EH (cell line): ENCODE measurements at regions not wholly inside any gene's neighbourhood (a gene's known extent, or its start where the extent isn't known, plus 50 kb on each side); places are given as distances from the start of the nearest gene placed in this dataset.

Source experiments
- DNase-seq: peaks from one replicate; pipeline ENCODE4 v3.0.0-alpha.2; 2015; ENCODE audit warnings: low read depth

GRCh38 chr17:73983621-73984400 is 219.7 kb upstream of the RPL38 start:
- no peak for DNase-seq

GRCh38 chr17:73984941-73985340 is 218.5 kb upstream of the RPL38 start:
- no peak for DNase-seq

GRCh38 chr17:73985466-73986015 is 217.9 kb upstream of the RPL38 start:
- no peak for DNase-seq

- DNase-seq, result no peak
Observed at GRCh38 chr17:73986641-73987177, 216.8 kb upstream of the RPL38 start.

- no peak for DNase-seq
Observed at GRCh38 chr17:73987395-73987794, 216.1 kb upstream of the RPL38 start.

- DNase-seq, result no peak
Observed at GRCh38 chr17:73987845-73988509, 215.5 kb upstream of the RPL38 start.

- DNase-seq, result no peak
Observed at GRCh38 chr17:73989671-73990070, 213.8 kb upstream of the RPL38 start.

- no peak for DNase-seq
Observed at GRCh38 chr17:73990290-73990689, 213.2 kb upstream of the RPL38 start.

GRCh38 chr17:73991260-73991659 is 212.2 kb upstream of the RPL38 start:
- DNase-seq, result no peak

GRCh38 chr17:73994946-73995345 is 208.5 kb upstream of the RPL38 start:
- no peak for DNase-seq

GRCh38 chr17:73997059-73997458 is 206.4 kb upstream of the RPL38 start:
- DNase-seq, result no peak

- DNase-seq, result no peak
Observed at GRCh38 chr17:73998249-73998648, 205.2 kb upstream of the RPL38 start.

- DNase-seq, result no peak
Observed at GRCh38 chr17:73998653-73999645, 204.5 kb upstream of the RPL38 start.

GRCh38 chr17:74001145-74001544 is 202.3 kb upstream of the RPL38 start:
- DNase-seq, result no peak

- no peak for DNase-seq
Observed at GRCh38 chr17:74002241-74002640, 201.2 kb upstream of the RPL38 start.

- DNase-seq, result no peak
Observed at GRCh38 chr17:74004056-74004455, 199.4 kb upstream of the RPL38 start.

- DNase-seq, result no peak
Observed at GRCh38 chr17:74005790-74006189, 197.7 kb upstream of the RPL38 start.

- DNase-seq, result no peak
Observed at GRCh38 chr17:74006371-74006770, 197.1 kb upstream of the RPL38 start.

- no peak for DNase-seq
Observed at GRCh38 chr17:74008196-74008595, 195.3 kb upstream of the RPL38 start.

- no peak for DNase-seq
Observed at GRCh38 chr17:74009056-74009625, 194.3 kb upstream of the RPL38 start.

GRCh38 chr17:74010903-74011302 is 192.6 kb upstream of the RPL38 start:
- DNase-seq, result no peak

- no peak for DNase-seq
Observed at GRCh38 chr17:74011966-74012365, 191.5 kb upstream of the RPL38 start.
